DMS79 (cell line): ENCODE measurements at regions not wholly inside any gene's neighbourhood (a gene's known extent, or its start where the extent isn't known, plus 50 kb on each side); places are given as distances from the start of the nearest gene placed in this dataset.
A peak's percentile ranks its signal among the peaks of the same experiment; 100 is the strongest.
"Not testable (repeated sequence)": the region's sequence is repeated elsewhere in the genome, so short reads cannot be mapped to it uniquely, and the experiment has no call there.

ENCODE experiments used
- DNase-seq: peaks from one replicate; lab custom pipeline; 2025; lab: John Stamatoyannopoulos, UW

DNA sequence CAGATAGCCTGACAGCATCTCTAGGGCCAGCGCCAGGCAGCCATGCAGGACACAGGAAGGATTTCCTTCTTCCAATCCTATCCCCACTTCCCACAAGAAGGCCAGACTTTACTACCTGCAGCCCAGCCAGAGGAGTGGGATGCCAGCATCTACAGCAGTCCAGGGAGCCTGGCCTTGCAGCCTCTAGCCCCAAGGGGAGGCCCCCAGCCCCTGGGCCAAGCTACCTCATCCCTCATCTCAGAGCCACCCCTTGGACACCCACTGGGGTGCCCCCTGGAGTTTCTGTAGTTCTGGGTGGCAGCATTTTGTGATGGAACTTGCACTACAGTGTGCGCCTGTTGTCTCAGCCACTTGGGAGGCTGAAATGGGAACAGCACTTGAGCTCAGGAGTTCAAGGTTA is 170.8 kb upstream of the PODXL start:
- no peak for DNase-seq

DNA sequence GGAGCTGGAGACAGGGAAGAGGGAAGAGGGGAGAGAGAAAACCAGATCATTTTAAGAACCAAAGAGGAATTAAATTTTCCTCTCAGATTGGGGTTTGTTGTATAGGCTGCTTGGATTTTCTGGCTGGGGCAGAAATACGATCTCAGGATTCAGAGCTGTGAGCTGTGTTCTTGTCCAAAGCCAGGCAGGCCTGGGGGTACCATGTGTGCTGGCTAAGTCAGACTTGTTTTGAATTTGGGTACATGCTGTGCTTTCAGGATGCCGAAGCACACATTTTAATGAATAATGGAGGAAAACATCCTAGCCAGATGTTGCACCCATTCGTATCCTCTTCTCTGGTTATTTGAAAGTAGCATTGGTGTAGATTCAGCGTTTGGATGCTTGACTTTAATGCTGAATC is 170.3 kb upstream of the PODXL start:
- no peak for DNase-seq

DNA sequence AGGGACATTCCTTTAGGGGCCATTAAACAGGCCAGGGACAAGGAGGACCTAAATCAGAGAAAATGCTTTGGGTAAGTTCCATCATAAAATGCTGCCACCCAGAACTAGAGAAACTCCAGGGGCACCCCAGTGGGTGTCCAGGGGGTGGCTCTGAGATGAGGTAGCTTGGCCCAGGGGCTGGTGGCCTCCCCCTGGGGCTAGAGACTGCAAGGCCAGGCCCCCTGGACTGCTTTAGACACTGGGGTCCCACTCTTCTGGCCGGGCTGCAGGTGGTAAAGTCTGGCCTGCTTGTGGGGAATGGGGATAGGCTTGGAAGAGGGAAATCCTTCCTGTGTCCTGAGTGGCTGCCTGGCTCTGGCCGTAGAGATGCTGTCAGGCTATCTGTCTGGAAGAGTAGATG is 169.6 kb upstream of the PODXL start:
- no peak for DNase-seq

DNA sequence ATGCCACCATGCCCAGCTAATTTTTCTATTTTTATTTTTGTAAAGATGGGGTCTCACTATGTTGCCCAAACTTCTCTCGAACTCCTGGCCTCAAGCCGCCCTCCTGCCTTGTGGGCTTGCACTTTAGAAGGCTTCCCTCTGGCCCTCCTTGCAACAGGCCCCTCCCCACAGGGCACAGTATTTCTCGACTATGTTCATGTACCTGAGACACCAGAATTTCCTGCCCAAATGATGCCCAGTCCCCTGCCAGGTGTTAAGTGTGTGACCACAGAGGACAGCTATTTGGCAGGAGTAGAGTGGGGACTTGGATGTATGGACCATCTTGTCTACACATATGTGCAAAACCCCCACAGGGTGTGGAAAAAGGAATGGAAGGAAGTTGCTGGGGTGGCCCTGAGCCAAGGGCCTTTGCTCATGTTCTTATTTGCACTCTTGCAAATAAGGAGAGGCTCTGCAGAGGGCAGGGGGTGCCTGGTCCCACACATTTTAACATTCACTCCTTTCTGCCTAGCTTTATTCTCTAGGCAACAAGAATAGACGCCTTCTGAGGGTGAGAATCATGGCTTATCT is 168.4 kb upstream of the PODXL start:
- no peak for DNase-seq

DNA sequence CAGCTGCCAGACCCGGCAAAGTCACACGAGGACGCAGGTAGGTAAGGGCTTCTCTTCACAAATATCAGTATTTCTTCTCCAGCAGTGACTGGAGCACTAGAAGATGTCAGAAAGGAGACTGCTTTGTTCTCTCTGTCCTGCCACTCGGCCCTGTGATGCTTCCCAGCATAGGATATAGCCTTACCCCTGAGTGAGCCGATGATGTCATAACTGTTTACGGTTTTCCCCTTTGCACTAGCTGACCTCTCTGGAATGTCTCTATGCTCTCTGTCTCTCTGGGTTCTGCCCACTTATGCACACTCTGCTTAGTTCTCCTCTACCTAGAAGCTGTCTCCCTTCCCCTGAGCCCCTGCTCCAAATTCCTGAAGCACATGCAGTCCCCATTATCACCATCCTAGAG is 167.5 kb upstream of the PODXL start:
- no peak for DNase-seq

DNA sequence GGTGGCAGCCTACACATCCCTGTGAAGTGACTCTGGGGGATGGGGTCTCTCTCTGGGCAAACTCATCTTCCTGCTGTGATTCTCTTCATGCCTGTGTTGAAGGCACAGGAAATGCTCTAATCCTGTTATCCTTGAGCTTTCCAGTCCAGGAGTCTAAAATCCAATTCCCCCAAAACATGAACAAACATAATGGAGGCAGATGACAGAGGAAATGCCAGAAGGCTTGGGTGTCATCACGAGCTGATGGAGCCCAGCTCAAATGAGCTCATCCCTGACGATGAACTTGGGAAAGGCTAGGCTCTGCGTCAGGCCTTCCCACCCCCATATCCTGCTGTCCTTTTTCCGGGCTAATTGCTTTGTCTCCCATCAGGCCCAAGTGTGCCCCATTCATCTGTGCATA is 165.9 kb upstream of the PODXL start:
- DNase-seq, result no peak

DNA sequence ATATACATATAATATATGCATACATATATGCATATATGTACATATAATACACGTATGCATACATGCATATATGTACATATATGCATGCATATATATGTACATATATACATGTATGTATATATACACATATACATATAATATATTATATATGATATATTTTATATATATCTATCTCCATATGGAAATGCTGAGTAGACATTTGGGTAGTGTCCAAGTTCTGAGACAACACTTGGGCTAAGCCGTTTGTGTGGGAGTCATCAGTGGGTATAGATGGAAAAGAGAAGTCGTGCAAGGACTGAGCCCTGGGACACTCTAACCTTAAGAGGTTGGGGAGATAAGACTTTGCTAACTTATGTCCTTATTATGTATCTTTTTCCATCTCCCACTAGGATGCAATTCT is 165.2 kb upstream of the PODXL start:
- DNase-seq, result no peak

DNA sequence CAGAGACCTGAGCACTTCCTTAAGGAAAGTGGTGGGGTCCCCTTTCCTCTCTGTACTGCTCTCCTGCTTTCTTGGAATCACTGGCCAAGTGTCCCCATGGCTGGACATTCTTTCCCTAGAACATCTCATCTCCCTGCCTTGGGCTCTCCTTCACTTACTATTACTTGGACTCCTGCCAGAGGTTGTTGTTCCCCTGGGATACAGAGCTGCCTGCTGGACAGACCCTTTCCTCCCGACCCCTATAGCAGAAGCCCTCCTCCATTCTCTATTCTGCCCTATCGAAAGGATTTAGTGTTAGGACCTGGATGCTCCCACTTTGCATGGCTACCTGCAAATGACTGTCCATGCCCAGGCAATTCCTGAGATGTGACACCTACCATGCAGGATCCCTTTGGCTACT is 164.3 kb upstream of the PODXL start:
- no peak for DNase-seq

DNA sequence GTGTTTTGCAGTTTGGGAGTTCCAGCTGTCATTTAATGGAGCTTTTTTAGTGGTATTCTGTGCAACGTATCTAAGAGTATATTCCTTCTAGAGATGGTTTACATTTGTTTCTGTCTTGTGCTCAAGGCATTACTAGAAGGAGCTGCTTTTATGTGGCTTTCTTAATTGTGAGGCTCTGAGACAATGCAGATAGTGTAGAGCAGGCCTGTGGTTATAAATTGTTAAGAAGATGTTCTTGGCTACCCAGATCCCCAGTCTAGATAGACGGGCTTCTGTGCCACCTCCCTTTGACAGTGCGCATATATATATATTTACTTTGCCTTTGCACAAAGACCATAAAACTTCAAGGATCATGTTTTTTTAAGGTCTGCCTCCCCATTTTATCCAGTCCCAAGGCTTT is 160.8 kb upstream of the PODXL start:
- no peak for DNase-seq

DNA sequence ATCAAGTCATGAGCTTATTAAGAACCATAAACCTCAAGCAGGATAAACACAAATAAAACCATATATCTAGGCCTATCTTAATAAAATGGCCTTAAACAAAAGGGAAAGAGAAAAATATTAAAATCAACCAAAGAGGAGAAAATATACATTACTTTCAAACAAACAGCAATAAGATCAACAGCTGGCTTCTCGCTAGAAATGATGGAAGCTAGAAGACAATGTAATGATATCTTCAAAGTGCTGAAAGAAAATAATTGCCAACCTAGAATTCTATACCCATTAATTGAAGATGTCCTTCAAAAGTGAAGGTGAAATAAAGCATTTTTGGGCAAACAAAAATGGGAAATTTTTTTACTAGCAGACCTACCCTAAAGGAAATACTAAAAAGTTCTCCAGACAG is 142.9 kb upstream of the PODXL start:
- DNase-seq, result no peak

DNA sequence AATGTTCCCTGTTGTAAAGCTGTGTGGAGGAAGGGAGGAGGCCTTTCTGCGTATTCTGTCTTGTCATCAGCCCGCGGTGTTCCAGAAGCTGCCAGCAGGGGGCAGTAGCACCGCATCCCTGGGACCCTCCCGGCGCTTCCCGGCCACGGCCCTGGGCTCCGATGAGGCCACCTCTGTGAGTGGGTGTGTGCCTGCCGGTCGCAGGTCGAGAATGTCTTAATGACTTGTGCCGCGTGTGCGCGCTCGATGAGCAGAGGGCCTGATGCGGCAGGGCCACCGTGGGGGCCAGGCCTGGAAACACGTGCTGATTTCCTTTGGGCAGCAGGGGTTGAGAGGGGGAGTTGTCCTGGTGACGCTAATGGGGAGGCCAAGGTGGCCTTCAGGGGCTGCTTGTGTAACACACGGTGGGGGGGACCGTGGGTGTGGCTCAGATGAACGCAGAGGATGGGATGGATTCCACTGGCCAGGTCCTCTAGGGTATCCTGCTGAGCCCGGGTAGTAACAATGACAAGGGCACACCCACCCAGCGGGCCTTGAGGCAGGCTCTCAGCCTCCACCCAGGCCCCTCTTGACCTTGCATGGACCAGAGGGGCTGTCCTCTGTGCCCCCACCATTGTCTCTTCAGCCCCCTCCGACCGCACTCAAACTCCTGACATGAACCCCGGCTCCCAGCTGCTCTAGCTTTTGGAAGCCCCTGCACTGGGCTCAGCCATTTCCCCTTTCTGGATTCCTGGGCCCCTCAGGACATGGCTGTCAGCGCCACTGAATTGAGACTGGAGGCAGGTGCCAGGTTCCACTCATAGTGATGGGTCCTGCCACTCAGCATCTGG is 135.9 kb upstream of the PODXL start:
- DNase-seq, result peak; percentile 73

DNA sequence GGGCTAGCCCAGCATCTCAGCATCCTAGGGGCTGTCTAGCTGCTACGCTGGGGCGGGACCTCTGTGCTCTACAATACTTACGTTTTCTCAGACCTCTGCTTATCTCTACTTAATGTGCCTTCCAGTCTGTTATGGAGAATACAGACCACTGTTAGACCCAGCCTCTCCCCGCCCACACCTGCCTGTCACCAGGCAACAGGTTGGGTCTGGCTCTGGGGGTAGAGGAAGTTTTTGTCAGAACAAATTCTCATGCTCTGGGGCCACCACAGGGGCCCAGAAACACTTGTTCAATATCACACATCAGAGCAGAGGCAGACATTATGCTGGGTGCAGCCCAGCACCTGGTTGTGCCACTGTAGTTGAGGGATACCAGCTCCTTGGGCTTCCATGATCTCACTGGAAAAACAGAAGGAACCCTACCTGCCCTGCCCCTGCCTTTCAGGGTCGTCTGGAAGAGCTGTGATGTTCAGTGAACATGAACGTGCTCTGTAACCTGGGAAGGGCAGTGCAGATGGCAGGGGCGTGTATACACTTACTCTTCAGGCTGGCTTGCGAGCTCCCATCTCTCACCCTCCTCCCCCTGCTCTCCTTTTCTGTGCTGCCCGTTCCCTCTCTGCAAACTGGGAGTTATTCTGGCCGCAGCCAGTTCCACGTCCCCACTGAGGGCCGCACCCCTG is 135.2 kb upstream of the PODXL start:
- DNase-seq, result no peak

DNA sequence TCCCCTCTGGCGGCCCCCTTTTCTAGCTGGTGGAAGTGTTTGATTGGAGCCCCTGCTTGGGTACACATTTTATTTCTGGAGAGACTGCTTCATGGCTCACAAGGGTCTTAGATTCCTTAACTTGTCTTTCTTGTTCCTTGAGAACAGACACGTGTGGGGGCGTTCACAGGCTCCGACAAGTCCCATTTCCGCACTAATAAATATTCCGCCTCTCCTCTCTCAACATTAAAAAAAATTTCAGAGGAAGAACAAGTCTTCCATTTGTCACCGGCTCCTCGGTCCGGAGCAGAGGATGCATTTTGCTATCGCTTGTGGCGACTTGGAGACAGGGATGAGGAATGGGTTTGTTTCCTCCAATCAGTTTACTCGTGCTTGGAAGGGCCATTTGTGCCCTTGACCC is 134.0 kb upstream of the PODXL start:
- no peak for DNase-seq

DNA sequence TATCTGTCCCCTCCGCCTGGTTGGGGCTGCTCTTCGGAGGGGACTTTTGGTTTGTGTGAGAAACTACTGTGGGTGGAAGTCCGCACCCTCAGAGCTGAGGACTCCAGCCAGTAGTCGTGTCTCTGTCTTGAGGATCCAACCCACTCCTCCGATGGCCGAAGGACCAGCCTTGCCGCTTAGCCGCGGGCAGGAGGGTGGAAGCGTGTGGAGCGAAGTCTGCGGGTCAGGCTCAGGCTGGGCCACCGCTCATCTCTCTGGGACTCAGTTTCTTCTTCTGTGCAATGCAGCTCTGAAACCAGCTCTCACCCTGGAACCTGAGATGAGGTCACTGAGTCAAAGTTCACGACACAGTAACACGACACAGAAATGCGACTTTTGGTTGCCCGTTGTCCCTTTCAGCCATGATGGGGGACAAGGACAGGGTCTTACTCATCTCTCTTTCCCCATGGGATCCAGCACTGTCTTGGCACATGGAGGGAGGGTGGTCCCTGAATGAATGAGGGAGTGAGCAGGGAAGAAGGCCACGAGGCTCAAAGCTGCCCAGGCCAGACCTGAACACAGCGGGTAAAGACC is 133.3 kb upstream of the PODXL start:
- no peak for DNase-seq

DNA sequence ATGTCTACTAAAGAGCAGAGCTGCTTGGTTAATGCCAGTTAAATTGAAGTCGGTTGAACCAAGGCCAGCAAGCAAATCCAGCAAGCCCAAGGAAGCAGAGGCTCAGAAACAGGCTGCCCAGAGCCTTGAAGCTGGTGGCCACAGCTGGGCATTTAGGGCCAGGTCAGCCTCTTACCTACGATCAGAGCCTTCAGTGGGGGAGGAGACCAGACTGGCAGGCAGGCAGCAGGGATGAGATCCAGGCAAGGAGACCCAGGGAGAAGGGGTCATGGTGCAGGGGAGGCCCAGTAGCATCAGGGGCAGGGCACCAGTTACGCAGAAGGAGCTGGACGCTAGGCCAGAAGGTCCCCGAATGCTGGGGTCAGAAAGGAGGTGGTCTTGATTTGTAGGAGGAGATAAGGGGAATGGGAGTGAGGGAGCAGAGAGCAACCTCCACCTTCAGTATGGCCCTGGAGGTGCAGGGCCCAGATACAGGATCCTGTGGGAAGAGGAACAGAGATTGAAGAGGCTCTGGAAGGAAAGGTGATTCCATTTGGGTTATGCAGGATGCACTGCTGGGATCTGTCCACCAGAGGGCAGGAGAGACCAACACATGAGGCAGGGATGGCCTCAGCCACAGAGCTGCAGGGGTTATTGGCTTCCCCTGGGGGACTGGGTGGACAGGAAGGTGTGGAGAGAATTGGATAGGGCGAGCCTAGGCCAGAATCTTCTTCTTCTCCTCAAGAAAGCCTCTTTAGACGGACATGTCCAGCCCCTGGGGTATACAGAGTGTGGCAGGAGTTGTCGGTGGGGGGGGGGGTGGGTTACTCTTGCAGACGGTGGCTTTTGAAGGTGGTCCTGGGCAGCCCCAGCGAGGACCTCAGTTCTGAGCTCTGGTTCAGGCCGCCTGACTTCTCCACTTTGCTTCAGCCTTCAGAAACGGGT is 132.6 kb upstream of the PODXL start:
- DNase-seq, result peak; percentile 28

DNA sequence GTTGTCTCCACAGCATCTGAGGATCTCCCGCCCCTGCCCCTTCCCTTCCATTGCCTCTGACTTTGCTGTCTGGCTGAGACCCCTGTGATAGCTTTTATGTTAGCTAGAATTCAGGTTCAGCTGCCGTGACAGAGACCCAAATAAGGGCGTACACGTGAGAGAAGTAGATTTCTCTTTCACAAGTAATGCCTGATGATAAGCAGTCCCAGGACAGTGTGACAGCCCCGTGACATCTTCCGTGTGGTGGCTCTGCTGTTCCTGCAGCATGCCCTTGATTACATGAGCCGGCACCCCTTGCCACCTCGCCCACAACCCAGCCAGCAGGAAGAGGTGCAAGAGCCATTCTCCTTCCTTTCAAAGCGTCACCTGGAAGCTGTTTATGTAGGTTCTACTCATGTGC is 130.9 kb upstream of the PODXL start:
- DNase-seq, result no peak

DNA sequence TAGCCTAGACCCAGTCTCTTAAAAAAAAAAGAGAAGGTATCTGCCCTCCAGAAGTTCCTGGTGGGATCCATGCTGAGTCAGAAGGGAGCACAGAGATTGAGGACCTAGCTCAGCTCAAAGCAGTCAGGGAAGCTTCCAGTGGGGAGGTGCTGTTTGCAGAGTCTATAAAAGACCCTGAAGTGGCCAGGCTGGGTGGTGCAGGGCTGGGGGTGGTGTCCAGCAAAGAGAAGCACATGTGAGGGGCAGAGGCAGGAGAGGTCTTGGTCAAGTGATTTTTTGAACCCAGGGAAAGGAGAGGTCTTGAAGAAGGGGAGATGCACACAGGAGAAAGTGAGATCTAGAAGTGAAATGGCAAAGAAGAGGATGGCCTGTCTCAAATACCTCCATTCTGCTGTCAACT is 130.4 kb upstream of the PODXL start:
- DNase-seq, result no peak

DNA sequence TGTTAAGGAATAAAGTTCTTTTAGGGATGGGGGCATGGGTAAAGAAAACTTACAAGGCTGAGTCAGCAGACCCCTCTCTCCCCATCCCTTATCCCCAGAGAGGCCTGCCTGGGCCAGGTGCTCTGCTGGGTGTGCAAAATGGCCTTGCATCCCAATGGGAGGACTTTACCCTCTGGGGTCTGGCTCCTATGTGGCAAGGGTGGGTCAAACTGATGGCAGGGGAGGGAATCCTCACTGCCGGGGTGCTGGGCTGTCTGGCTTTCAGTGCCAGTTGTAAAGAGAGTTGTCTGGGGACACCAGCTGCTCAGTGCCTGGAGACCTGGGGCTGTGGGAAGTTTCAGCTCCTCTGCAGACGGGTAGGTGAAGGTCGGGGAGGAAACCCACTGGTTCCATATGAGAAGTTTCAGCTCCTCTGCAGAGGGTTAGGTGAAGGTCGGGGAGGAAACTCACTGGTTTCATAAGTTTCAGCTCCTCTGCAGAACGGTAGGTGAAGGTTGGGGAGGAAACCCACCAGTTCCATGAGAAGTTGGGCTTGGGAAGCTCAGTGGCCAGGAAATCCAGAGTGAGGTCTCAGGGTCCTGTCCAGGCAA is 127.2 kb upstream of the PODXL start:
- DNase-seq, result no peak

DNA sequence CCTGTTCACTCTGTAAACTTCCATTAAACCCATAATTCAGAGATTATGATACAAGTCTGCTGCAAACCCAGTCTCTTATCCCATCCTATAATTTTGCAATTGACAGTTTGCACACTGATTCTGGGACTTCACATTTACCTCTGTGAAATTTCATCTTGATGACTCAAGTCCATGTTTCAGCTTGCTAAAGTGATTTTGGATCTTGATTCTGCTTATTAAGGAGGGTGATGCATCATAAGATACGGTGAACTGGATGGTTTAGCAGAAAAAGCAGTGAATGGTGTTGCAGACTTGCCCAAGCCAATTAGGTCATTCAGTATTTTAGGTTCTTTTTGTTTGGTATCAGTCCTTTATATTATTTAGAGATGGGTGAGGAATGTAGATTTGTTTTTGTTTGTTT is 125.5 kb upstream of the PODXL start:
- no peak for DNase-seq

DNA sequence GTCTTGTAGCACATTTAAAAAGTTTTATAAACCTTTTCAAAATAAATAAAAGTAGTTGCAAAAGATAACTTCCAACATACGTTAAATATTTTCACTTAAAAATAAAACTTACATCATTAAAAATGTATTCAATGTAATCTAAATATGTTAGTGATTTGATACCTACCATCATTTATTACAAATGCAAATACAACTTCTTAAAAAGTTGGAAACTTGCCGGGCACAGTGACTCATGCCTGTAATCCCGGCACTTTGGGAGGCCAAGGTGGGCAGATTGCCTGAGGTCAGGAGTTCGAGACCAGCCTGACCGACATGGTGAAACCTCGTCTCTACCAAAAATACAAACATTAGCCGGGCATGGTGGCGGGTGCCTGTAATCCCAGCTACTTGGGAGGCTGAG is 122.6 kb upstream of the PODXL start:
- not testable (repeated sequence) for DNase-seq

DNA sequence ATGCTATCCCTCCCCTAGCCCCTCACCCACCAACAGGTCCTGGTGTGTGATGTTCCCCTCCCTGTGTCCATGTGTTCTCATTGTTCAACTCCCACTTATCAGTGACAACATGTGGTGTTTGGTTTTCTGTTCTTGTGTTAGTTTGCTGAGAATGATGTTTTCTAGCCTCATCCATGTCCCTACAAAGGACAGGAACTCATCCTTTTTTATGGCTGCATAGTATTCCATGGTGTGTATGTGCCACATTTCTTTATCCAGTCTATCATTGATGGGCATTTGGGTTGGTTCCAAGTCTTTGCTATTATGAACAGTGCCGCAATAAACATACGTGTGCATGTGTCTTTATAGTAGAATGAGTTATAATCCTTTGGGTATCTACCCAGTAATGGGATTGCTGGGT is 120.4 kb upstream of the PODXL start:
- DNase-seq, result not testable (repeated sequence)

DNA sequence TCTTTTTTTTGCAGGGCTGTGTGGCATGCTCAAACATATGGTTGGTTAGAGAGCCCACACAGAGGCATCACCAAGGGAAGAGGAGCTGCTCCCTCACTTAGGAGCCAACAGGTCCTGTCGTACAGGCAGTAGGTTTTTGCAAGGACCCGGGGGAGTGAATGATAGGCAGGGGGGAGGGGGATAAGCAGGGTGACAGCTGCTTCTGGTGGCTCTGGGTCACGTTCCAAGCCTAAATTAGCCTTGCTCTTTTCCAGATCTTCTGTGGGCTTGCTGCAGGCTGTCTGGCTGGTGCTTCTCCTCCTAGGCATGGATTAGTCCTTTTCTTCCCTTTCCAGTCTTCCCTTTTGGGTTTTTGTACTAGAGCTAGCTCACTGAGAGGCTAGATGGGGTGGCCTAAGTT is 117.7 kb upstream of the PODXL start:
- no peak for DNase-seq
